COLO668 (cell line): ENCODE measurements at regions not wholly inside any gene's neighbourhood (a gene's known extent, or its start where the extent isn't known, plus 50 kb on each side); places are given as distances from the start of the nearest gene placed in this dataset.

Experiments
- DNase-seq: peaks from one replicate; lab custom pipeline; 2025; ENCODE audit not compliant: unreplicated experiment; lab: John Stamatoyannopoulos, UW

DNA sequence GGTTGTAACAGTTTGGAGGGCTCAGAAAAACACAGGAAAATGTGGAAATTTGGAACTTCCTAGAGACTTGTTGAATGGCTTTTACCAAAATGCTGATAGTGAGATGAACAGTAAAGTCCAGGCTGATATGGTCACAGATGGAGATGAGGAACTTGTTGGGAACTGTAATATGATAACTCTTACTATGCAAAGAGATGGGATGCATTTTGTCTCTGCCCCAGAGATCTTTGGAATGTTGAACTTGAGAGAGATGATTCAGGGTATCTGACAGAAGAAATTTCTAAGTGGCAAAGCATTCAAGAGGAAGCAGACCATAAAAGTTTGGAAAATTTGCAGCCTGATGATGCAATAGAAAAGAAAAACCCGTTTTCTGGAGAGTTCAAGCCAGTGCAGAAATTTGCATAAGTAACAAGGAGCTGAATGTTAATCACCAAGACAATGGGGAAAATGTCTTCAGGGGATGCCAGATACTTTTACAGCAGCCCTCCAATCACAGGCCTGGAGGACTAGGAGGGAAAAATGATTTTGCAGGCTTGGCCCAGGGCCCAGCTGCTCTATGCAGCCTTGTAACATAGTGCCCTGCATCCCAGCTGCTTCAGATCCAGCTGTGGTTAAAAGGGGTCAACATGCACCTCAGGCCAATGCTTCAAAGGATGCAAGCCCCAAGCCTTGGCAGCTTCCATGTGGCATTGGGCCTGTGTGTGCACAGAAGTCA is 572.7 kb upstream of the ATP2B1 start:
- DNase-seq: no peak

DNA sequence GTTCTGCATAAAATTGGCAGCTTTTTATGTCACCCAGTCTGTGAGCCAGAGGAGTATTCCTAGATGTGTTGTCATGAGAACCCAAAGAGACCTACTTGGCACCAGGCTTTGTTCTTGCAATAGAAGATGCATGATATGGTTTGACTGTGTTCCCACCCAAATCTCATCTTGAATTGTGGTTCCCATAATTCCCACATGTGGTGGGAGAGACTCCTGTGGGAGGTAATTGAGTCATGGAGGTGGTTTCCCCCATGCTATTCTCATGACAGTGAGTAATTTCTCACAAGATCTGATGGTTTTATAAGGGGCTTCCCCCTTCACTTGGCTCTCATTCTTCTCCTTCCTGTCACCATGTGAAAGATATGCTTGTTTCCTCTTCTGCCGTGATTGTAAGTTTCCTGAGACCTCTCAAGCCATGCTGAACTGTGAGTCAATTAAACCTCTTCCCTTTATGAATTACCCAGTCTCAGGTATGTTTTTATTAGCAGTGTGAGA is 572.0 kb upstream of the ATP2B1 start:
- no peak for DNase-seq

DNA sequence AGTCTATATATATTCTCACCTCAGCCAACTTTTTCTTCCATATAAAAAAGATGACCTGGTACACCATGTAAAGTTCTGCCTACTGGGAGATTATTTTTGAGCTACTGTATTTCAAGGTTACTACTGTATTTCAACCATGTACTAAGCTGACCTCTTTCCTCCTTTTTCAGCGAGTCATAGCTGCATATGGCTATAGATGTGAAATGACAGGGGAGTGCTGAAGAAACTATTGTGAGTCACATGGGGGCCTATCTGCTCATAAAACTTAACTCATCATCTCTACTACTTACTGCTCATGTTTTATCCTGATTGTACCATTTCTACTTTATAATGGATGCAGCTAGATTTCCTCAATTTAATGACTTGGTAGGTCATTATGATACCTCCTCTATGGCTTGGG is 571.4 kb upstream of the ATP2B1 start:
- no peak for DNase-seq

DNA sequence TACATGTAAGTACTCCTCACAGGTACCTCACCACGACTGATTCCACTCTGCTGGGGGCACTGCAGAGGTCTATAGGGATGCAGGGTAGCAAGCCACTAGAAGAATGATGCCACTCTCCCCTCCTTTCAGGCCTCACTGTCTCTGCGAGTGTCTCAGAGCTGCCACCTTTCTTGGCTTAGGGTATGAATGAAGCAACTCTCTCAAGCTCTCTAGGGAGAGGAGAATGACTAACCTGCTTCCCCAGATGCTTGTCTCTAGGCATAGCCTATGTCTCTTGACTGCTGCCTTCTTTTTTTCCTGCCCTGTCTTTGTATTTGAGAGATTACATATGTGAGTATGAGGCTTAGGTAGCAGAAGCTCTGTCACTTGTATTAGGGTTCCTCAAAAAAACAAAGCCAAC is 566.5 kb upstream of the ATP2B1 start:
- DNase-seq: no peak

DNA sequence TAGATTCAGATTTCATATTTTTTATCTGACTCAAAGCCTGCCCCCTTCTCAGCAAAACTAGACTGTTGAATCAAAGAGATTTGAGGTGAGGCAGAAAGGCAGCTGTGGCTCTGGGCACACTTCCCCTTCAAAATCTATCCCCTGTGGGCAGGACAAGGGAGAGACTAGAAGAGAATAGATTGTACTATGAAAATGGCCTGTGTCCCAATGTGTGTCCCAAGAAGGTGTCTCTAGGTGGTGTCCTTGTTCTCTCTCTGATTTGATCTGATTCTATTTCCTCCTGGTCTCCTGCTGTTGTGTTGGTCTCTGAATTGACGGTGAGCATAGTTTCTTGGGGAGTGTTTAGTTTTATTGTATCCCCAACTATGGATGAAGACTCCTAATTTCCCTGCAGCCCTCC is 565.8 kb upstream of the ATP2B1 start:
- no peak for DNase-seq

DNA sequence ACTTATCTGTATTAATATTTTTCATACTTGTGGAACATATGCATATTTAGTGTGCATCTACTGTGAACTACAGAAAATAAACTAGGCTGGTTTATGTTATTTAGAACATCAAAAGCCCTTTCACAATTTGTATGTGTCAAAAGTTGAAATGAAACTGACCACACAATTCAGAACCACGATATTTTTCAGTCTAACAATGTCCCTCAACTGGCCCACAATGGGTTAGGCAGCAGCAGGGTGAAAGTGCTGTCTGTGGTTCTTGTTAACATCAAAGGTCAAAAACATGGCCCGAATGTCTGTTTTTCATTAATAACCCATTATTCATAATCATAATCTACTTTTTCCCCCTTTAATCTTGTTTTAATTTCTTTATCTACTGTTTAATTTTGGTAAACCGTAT is 559.9 kb upstream of the ATP2B1 start:
- DNase-seq: no peak

DNA sequence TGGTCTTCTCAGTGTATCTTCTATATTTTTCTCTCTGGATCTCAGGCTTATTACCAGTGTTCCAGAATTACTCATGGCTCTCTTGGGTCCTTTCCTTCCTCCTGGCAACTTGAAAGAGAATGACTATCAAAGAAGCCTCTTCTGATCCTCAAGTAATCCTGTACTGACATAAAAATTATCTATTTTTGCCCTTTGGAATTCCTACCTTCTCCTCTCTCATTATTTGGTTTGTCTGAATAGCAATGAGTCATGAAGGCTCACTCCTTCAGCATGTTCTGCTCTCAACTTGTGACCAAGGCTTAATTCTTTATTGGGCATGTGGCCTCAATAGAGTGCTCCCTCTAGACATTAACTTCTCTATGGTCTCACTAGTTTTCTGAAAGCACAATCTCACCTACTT is 553.6 kb upstream of the ATP2B1 start:
- DNase-seq: no peak

DNA sequence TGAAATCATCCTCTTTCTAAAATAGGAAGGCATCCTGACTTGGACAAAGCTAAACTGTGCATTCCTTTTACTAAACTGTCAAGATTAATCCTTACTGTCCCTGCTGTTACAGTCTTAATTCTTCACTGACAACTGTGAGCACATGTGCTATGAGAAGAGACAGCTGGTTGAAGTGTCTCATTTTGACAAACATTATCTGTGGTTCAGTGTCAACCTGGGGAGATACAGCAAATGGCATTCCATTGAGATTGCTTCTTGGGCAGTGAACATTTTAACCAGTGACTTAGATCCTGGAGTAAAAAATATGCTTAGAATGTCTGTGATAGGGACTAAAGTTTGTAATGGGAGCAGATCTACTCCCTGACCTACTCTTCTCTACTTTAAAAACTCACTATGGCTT is 552.6 kb upstream of the ATP2B1 start:
- DNase-seq: no peak

DNA sequence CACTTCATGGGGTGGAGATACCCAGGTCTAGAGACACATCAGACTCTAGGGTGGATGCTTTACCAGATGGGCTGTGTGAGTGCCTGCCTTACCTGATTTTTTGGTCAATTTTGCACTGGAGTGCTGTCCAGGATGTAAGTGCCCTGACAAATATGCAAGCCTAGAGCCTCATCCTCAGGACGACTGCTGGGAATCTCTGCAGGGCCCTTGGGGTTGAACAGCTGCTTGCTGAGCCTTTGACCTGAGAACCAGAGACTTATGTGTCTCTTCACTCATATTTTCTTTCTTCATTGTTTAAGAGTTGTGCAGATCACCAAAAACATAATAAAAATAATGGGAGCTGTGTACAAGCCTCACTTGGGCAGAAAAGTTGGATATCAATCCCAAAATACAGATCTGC is 551.5 kb upstream of the ATP2B1 start:
- no peak for DNase-seq

DNA sequence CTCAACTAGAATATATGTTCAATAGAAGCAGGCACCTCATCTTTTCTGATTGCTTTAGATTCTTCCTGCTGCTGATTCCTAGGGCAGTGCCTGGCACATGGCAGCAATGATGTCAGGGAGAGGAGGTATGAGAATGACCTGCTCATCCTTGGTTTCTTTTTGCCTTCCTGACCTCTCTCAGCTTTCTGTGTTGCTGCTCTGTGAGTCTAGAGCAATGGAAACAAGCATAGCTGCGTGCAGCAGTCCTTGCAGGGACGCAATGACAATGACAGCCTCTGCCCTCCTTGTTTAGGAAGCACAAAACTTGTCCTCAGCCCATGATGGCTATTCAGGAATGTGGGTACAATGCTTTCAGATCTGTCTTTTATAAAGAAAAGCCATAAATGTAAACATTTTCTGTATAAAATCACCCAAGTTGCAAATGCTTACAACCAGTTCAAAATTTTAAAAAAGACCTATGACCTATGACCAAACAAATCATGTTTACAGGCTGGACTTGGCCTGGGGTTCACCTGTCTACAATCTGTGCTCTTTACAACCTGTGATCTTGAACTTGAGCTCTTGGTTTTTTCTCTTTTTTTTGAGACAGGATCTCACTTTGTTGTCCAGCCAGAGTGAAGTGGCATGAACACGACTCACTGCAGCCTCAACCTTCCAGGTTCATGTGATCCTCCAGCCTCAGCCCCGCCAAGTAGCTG is 549.4 kb upstream of the ATP2B1 start:
- no peak for DNase-seq

DNA sequence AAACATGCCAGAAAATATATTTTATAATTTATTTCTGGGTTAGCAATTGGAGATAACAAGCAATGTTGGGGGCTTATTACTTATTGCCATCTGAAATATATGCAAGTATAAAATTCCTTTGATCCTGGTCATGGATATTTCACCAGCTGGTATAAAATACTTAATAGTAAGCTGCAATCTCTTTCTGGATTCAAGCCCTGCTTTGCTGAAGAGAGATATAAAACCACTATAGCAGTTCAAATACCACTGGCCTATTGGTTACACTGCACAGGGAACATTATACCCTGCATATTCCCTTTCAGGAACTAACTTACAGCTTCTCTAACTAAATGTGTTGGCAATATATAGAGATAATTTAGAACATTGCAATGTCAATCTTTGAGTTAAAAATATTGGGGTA is 546.2 kb upstream of the ATP2B1 start:
- DNase-seq: no peak

DNA sequence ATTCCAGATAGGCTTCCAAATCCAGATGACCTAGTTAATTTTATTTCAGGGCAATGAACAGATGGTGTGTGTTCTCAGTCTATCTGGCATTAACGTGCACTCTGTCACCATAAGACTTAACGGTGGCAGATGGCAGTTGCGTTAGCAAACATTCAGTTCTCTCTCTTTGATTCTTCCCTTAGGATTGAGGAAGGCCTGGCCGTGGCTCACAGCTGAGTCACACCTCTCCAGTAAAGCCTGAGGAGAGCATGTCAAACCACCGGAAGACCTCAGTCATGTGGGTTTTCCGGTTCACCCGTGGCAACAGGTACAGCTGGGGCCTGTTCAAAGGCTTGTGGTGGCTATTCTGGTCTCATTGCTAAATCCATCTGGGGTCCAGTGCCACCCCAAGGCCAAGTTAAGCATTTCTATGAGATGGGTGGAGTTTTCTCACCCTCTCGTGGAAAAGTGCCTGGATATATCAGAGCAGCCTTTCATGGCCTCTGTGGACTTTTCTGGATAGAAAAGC is 545.1 kb upstream of the ATP2B1 start:
- DNase-seq: peak; percentile 67

DNA sequence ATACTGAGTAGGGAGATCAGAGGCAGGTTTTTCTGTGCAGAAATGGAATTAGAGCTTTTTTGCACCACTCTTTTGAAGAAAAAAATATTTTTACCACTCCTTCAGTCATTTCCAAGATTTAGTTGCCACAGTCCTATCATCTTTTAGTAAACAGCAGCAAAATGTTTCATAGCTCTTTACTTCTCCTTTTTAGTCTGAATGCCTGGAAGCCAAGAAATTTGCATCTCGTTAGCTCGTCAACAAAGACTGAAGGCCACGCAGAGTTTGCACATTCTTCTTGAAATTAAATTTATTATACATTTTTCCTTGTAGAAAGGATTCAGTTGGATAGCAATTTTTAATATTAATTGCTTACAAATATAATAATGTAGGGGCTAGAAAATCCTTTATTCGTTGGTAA is 544.5 kb upstream of the ATP2B1 start:
- no peak for DNase-seq

DNA sequence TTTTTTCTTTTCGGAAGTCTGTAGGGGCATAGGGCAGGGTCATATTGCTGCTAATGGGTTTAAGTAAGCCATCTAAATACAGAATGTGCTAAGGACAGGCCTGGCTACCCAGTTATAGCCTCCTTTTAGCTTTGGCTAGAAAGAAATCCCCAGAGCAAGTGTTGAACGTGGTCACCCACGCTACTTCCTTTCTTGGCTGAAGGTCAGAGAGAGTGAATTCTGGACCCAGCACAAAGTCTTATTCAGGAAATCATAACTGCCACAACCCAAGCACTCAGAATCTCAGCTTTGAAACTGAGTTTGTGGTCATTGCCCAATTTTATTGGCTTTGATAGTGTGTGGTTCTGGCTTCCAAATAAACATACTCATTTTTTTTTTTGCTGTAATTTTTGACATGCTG is 542.1 kb upstream of the ATP2B1 start:
- no peak for DNase-seq

DNA sequence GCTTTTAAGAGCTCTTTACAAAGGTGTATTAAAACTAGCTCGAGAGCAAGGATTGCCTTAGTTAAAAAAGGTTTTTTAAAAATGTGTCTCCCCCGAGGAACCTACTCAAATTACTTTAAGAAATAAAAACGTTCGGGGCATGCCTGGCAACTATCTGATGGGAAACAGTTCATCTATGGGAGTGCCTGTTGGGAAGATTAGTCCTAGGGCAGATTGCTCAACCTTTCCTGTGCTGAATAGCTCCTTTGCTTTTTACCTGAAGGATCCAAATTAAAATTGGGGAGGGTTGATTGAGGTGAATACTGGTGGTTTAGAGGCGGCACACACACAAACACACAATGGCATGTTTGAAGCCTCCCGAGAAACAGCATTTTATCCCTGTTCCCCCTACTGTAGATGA is 541.4 kb upstream of the ATP2B1 start:
- DNase-seq: no peak

DNA sequence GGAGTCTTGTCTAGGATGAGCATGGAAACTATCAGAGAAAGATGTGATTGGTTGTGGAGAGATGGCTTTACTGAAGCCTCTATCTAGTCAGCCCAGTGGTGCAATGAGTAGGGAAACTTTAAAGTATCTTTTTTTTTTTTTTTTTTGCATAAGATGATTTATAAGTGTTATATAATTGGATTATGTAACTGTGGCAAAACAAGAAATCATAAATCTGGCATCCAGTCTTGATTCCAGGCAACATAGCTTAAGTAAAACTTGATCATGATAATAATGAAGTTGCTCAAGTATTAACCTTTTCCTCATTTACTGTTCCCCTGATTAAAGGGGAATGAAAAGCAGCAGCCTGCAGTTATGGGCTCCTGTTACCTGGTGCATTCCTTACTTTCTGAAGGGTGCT is 538.0 kb upstream of the ATP2B1 start:
- no peak for DNase-seq

DNA sequence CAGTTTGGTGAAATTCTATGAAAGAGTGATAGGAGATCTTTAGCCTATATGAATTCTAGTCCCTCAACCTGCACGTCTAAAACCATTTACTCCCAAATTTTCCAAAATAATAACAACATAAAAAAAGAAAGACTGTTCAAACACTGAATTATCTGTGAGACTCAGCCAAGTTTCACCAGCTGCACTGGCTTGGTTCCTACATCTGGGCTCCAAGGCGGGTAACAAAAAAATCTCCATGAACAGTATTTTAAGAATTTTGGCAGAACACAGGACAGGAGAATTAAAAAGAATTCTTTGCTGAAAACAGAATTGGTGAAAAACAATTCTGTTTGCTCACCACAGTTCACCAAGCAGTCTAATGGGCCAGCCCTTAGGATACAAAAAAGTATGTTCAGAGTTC is 536.8 kb upstream of the ATP2B1 start:
- DNase-seq: no peak

DNA sequence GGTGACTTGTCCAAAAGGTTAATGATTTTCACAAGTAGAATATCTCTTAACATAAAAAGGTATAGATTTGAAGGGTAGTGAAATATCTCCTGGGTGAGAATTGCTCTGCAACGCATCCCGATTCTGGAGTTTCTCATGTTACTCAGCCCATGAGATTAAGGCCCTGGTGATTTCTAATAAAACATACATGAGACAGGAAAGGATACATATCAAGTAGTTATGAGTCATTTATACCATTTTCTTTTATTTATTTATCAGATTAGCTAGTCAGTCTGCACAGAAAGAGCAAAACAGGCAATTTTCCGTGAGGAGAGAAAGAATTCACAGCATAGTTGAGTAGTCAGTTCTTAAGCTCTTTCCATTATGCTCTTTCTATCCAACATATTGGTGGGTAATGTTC is 535.6 kb upstream of the ATP2B1 start:
- DNase-seq: no peak

DNA sequence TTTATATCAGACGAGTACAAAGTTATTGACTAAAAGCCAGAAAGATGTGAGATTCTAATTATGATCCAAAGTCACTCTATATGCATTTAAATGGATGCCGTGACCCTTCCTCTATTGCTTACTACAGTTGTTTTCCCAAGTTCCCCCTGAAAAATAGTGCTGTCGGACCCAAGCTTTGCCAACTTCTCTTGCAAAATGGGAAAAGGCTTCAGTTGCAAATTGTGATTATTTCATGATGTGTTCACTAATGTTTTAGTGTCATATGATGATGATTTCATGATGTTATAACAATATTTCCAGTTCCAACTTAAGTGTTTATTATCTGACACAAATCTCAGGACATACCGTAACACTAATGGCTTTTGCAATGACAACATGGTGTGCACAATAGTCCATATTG is 534.6 kb upstream of the ATP2B1 start:
- DNase-seq: no peak

DNA sequence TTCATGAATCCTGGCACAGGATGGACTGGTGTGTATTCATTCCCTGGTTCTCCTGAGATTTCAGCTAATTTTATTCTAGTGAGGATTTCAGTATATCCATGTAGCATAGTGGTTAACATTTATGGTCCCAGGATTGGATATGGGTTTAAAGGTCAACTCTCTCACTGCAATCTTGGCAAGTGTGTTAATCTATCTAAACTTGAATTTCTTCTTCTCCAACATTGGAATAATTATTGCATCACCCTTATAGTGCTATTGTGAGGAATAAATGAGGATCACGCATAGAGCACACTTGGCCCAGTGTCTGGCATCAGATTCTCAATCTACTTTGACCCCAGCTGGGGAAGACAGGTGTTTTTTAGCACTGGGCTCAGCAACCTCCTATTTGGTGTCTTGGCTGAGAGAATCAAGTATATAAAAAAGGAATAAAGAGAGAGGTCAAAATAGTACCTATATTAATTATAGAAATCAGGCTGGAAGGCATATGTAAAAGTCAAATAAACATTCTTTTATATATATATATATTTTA is 531.2 kb upstream of the ATP2B1 start:
- no peak for DNase-seq

DNA sequence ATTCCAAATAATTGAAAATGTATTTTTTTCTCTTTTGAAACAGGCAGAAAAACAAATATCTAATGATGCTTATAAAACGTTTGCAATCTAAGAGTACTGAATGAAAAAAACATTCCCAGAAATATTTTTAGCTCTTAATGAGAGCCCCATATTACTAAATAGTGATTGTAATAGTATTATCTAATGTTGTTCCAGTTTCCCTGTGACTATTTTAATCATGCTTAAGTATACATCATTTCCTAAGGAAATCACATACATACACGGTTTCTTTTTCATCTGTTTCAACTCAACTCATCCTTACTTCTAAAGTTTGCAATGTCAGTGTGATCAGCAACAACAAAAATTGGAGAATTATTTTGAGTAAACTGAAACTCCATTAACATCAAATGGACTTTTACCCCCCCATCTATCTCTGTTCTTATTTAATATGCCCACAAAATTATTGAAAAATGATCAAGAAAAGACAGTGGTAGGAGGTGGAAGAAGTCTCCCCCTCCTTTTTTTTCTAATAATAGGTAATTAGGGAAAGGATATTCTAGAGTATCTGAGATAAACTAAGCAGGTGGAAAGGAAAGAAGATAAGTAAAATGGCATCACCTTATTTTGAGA is 530.1 kb upstream of the ATP2B1 start:
- no peak for DNase-seq

DNA sequence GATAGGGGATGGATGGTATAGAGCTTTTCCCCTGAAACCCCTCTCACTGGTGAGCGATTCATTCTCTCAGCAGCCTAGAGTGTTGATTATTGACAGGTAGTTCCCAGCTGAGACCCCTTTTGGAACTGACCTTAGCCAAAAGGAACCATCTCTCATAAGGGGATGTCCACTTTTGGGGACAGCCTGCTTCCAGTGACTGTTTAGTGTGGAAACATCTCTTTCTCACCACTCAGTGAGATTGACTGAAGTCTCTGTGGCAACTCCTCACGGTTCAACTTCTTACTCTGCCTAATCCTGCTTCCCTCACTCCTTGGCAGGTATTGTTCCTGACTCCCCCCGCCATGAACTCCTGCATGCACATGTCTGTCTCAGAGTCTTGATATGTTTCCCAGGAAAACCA is 529.2 kb upstream of the ATP2B1 start:
- DNase-seq: no peak
